GM19372 (cell line): ENCODE measurements at regions not wholly inside any gene's neighbourhood (a gene's known extent, or its start where the extent isn't known, plus 50 kb on each side); places are given as distances from the start of the nearest gene placed in this dataset.

Experiments used
- ATAC-seq: cut with Tn5 transposase; IDR thresholded peaks from one replicate; pipeline ENCODE4 v1.9.1; 2021; ENCODE audit warnings: mild to moderate bottlenecking, low read depth, moderate library complexity; ENCODE audit not compliant: unreplicated experiment

DNA sequence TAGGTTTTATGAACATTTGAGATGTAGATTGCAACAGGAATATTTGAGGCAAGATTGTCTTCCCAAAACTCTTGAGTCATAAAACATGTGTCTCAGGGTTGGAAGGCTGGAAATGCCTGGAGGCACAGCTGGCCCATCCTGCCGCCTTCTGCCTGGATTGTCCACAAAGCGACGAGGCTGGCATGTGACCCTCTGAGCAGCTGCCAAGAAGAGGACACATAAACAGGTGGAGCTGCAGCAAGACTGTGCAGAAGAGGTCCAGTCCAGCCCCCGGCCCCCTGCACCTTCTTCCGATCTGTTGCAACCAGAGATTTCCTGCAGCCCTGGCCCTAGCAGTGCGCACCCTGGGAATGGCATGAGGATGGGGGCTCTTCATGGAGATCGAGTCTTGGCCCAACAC, 101.9 kb upstream of the BCOR start:
- ATAC-seq: no peak

DNA sequence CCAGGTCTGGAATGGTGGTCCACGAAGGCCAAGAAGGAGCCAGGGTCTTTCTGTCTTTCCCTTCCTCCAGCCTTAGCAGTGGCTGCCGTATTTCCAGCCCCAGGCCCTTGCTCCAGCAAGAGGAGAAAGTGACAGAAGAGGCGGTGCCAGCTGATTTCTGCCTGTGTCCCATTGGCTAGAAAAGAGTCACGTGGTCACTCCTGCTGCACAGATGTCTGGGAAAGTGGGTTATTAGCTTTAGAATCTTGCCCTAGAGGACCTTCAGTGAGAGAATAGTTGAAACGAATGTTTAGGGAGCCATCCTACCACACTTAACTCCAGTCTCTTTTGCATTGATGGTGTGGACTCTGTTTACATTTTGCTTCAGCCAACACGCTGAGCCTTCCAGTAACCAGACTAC, 99.3 kb upstream of the BCOR start:
- ATAC-seq: no peak

DNA sequence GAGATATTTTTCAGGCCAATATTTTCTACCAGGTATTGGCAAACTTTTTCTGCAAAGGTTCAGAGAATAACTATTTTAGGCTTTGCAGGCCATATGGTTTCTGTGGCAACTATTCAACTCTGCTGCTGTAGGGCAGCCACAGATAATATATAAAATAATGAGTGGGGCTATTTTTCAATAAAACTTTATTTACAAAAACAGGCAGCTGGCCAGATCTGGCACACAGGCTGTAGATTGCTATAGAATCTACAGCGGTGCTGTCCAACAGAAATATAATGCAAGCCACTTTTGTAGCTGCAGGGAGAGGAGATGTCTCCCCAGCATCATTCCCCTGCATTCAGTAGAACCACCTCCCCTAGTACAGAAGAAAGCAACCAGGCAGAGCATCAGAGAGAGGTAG, 97.6 kb upstream of the BCOR start:
- no peak for ATAC-seq

DNA sequence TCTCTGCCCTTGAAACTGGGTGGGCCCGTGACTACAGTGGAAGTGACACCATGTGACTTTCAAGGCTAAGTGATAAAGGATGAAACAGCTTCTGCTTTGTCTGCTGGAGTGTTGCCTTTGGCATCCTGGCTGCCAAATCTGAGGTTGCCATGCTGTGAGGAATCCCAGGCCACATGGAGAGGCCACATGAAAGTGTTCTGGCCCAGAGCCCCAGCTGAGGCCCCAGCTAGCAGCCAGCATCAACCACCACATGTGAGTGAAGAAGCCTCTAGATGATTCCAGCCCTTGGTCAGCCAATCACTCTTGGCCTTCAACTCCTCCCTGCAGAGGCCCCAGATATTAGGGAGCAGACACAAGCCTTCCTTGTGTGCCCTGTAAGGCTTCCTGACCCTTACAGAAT, 94.4 kb upstream of the BCOR start:
- no peak for ATAC-seq

DNA sequence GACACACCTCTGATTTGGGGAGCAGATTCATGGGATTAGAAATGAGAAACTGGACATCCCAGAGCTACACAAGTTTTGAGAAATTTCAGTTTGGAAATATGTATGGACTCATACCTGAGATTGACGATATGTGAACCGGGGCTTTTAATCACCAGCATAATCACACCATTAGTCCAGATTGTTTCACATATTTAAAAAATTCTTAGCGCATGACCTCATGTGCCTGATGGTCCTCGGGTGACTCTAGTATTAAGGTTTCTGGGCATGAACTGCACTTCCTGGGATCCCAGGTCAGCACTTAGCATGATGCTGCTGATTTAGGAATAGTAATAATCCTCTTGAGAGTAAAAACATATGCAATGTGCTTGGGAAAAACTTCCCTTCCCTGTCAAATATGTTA, 91.9 kb upstream of the BCOR start:
- no peak for ATAC-seq

DNA sequence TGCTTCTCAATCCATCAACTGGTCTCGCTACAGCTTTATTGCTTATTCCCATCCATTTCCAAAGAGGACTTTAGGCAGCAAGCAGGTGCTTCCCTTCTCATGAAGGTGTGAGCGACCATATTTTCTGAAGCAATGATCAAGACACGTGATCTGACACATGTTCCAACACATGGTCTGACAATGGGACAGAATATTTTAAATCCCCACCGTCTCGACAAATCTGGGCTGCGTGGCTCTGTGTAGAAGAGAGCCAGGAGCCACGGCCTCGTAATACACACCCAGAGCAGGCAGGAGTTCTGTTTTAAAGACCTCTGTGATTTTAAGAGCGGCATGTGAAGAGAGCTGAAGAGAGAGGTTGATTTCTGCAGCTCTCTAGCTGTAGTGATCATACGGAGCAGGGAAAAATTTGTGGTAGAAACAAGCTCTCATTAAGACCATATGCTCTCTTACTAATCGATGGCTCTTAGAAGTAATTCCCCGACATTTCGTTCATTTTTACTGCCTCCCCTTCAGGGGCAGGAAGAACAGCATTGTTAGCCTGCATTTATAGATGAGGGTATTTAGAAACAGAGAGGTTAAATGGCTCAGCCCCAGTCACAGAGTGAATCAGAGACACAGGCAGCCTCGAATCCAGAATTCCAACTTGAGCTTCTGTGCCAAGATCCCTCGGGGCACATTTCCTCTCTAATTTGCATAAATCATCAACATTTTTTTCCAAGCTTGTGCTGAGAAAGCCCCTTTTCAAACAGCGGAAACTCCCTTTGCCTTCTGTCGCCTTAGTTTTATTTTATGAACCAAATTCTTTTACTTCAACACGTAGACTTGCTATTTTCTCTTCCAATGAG, 91.0 kb upstream of the BCOR start:
- no peak for ATAC-seq

DNA sequence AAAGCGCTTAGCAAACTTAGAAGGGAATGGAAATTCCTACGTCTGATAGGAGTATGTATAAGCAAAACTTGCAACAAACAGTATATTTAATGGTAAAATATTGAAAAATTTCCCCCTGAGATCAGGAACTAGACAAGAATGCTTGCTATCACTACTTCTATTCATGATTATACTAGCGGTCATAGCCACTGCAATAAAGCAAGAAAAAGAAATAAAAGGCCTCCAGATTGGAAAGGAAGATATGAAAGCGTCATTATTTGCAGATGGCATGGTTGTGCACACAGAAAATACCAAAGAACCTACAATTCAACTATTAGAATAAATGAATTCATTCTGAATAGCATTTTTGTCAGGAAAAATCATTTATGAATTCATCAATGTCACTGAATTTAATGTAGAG, 87.2 kb upstream of the BCOR start:
- no peak for ATAC-seq

DNA sequence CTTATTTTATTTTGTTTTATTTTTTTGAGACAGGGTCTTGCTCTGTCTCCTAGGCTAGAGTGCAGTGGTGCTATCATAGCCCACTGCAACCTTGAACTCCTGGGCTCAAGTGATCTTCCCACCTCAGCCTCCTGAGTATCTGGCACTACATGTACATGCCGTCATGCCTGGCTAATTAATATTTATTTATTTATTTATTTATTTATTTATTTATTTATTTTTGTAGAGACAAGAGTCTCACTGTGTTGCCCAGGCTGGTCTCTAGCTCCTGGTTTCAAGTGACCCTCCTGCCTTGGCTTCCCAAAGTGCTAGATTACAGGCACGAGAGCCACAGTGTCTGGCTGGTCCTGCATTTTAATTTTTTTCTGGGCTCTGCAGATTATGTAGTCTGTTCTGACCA, 84.9 kb upstream of the BCOR start:
- no peak for ATAC-seq

DNA sequence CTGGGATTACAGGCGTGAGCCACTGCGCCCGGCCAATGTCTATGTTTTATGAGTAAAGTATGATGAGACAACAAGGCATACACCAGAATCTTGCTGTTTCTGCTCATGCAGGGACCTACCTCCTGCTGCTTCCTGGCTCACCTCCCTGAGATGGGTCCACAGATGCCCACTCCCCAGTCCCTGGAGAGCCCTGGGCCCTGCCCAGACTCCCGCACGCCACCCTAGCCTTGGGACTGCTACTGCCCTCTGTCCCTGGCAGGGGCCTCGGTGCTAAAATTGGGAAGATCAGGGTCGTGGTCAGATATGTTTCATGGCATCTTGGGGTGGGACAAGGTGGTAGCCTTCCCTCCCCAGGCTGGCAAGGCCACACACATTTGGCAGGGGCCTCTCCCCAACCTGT, 84.3 kb upstream of the BCOR start:
- ATAC-seq: no peak

DNA sequence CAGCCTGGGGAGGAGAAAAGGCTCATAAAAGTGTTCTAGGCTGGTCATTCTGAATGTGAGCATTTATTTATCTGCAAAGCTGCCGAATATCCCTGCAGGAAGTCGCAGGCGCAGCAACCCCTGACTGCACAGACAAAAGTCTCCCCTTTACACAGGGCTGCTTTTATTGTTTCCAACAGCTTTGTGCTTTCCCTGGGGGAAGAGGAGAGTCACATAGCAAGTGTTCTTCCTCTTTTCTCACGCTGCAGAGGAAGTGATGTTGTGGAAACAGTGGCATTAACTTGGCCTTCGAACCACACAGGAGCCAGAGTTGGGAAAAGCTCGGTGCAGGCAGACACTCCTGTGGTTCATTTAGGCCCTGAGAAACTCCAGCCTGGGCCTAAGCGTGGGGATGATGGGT, 81.5 kb upstream of the BCOR start:
- no peak for ATAC-seq

DNA sequence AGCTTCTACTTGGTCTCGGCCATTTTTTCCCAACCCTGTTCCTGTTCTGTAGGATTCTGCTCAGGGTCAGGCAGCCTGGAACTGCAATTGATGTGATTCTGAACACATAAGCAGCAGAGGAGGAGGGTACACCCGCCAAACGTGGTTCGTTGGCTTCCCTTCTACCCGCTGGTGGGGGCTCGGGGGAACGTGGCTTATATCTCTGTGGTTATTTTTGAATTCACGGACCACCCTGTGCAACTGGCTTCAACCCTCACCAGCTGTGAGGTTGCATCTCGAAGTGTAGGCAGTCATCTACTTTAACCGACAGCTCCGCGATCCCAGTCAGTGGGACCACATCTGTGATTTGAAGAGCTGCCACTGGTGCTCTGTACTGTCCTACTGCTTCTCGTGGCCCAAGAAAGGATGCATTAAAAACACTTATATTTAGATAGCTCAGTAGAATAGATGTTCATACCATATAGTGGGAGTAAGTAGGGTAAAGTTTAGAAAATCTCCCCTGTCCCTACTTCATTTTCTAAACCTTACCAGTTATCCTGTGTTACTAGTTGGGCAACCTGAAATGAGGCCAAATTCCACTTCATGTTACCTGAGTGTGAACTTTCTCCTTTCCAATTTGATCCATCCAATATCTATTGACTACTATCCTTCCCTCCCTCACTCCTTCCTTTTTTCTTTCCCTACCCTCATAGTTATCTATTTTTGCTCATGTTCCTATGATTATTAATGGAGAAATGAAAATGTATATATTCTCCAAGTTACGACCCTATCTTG, 80.4 kb upstream of the BCOR start:
- ATAC-seq: no peak

DNA sequence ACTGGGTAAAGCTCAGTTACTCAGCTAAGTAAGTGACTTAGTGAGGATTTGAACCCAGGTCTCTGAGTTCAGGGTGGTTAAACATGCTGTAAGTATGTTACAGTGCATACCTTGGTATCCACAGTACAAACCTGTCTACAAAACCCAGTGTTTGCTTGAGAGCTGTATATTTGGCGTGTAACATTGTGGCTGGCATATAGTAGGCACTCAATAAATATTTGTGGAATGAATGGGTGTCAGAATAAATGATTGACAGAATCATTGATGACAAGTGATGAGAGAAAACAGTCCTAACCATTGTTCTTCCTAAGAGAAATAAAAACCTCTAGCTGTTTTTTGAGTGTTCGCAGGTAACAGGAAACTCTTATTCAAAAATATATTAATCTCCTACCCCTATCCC, 79.7 kb upstream of the BCOR start:
- ATAC-seq: no peak

DNA sequence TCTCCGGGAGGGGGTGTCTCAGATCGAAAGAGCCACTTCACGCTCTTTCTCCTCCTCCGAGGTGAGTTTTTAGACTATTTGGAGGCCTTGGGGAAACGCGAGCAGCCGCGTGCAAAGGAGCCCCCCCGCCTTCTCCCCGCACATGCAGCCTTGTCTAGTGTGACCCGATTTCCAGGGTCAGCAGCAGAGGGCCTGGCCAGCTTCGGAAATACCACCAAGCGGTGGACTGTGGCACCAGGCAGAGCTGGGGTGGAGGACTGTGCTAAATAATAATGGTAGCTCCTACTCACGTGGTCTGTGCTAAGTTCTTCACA, 79.3 kb upstream of the BCOR start:
- no peak for ATAC-seq

DNA sequence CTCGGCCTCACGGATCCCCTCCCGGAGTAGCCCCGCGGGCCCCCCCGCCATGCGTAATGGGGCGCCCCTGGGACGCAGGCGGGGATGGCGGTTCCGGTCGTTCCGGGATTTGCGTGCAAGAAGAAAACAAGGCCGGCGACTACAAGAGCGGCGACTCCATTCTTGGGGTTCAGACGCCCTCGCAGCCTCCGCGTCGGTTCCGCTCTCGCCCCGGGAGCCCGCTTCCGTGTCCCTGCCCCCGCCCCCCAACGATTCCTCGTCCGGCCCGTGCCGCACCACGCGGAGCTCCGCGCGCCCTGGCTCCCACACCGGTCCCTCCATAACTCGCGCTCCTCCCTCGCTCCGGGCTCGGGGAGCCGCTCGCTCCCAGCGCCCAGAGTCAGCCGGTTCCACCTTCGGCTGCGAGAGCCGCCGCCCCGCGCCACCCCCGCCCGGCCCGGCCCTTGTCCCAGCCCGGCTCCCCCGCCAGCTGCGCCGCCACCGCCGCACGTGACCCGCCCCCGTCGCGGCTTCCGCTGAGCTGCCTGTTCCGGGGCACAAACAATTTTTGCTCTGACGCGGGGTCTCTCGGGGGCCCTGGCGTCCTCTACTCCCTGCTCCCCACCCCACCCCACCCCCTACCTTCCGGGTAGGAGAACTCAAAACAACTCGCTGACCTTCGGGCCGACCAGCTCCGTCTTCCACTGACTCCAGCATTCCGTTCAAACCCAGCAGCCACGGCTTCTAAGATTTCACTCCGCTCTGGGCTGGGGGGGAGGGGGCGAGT, 78.8 kb upstream of the BCOR start:
- peak; percentile 27 for ATAC-seq

DNA sequence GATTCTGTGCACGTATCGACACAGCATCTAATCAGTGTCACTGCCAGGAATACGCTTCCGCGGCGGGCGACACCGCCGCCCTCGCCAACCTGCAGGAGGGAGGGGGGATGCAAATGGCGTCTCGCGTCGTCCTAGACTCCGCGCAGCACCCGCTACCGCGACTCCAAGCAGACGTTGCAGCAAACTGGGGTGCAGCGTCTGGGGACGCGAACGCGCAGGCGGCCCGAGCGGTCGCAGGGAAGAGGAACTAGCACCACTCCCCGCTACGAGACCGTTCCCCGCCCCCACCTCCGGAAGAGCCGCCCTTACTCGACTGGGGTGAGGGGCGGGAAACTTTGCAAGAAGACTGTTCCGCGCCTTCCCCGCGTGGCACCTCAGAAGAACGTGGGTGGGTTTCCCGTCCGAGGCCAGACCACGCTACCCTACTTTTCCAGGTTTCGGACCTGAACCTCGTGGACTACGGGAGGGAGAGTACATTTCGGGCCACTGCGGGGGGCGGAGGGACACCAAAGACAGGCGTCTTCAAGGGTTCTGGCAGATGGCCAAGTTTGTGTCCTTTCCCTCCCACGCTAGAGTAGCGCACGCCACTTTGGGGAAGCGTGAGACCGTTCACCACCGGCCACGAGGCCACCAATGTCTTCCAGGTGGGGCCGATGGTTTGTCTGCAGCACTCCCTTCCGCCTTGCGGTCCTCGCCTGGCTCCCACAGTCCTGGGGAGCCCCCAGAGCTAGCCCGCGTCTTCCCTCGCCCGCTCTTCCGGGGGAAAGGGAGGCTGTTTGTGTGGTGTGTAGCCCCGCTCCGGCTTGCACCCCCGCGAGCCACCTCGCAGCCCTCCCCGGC, 78.0 kb upstream of the BCOR start:
- peak; percentile 44 for ATAC-seq

DNA sequence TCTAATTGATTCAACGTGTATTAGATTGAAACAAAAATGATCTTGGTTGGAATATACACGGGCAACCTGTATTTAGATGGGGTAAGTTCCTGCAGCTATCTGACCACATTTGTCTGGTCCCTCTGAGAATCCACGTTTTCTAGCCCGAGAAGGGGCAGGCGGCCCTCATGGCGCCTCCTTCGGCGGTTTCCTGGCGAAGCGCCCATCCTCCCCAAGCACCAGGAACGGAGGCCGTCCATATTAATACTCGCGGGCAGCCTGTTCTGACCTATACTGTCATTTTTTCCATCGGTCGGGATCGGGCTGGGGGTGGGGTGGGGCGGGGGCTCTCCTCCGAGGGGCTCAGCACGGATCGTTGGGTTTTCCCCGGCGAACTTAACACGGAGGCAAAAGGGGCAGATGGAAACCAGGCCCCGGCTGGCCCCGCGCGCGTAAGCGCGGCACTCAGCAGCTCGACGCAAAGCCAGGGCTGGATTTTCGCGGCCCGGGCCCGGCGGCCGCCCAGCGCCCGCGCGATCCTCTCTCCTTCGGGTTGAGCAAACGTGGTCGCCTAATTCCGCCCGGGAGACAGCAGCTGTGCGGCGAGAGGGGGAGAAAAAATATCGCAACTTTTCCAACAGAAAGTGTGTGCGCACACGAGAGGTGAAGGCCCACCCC, 77.2 kb upstream of the BCOR start:
- no peak for ATAC-seq

DNA sequence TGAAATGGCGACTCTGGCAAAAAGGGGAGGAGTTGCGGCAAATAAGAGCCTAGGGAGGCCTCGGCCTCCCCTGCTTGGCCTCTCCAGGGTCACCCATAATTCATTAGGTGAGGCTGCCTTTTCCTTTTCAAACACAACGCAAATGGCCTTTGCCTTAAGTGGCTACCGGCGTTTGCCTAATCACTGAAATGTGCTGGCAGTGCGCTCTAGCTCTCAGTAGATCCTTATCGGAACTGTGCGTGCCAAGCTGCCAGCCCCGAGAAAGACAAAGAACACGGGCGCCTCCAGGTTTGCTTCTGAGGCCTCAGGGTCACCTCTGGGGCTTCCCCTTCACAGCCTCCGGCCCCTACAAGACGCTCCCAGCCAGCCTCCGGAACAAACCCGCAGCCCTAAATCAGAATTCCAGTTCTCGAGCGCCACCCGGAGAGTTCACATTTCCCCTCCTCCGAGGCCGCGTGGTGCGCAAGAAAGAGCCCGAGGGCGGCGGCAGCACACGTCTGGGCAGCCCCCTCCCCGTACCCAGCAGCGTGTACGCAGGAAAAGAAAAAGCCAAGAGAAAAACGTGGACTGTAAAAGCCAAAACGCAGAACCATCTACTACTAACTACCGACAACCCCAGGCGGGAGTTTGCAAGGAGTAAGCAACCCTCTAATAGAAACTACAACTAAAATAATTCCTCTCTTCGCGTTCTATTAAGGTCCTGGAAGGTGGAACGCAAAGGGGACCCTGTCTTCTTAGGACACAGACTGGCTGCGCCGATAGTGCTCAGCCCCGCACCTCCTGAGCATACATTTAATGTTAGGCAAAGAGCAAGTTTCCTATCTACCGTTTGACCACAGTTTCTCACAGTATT, 76.5 kb upstream of the BCOR start:
- no peak for ATAC-seq

DNA sequence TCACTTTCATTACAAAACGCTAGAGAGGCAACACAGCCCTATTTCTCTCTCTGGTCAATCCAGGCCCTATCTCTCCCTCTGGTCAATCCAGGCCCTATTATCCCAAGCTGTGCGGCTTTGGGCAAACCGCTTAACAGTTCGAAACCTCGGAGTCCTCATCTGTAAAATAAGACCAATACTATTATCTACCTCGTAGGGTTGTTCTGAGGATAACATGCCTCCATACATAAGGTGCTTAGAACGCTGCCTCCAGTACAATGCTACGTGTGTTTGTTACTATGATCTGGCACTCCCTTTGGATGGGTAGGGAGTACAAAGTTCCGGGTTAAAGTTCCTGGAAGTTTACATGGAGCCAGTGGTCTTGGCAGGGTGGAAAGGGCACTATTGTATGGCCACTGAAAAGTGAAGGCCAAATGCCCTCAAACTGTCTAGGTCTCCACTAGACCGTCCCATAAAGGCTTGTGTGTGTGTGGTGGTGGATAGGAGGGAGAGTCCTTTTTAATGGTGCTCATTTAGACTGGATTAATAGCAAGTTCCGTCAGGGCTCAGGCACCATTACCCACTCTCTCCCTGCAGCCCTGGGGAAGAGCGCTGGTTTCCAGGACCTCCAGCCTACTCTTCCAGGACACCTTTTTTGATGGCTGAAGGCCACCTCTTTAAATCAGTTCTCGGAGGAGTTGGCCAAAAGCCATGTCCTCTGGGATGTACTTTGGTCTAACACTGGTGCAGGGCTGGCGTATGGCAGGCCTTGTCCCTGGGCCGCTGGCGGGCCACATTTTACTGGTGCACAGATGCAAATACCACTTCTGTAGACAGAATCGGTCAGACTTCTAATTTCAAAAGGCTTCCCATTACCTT, 75.6 kb upstream of the BCOR start:
- no peak for ATAC-seq
